WTC11 (cell line): ENCODE measurements at regions not wholly inside any gene's neighbourhood (a gene's known extent, or its start where the extent isn't known, plus 50 kb on each side); places are given as distances from the start of the nearest gene placed in this dataset.

Experiments
- ATAC-seq: fragments of 200-7000 bp; cut with Tn5 transposase; 2 replicates; pipeline ENCODE4 v1.10.0; 2021; ENCODE audit warnings: mild to moderate bottlenecking, moderate library complexity
- CTCF ChIA-PET: fragments of 300-600 bp; sonication (Branson Sonifier 250); formaldehyde crosslinking; loops from one replicate; lab custom pipeline; 2021; ENCODE audit warnings: antibody characterized with exemption; lab: Charles Lee
- POLR2A ChIA-PET: fragments of 350-600 bp; sonication (Branson Sonifier 250); formaldehyde crosslinking; loops from one replicate; lab custom pipeline; 2021; ENCODE audit warnings: antibody characterized with exemption; lab: Charles Lee
- DNase-seq: peaks from one replicate; pipeline ENCODE4 v3.0.0; 2021; ENCODE audit warnings: low spot score
- H3K27ac Mint-ChIP-seq: 2 replicates; pipeline ENCODE4 v1.8.0; 2021; ENCODE audit warnings: mixed read lengths
- H3K27me3 Mint-ChIP-seq: 2 replicates; pipeline ENCODE4 v1.8.0; 2021; ENCODE audit warnings: low read depth, mild to moderate bottlenecking, moderate library complexity, mixed read lengths
- H3K36me3 Mint-ChIP-seq: 2 replicates; pipeline ENCODE4 v1.8.0; 2021; ENCODE audit warnings: mixed read lengths
- H3K4me1 Mint-ChIP-seq: 2 replicates; pipeline ENCODE4 v1.8.0; 2022; ENCODE audit warnings: mixed read lengths
- H3K4me3 Mint-ChIP-seq: 2 replicates; pipeline ENCODE4 v1.8.0; 2021; ENCODE audit warnings: mild to moderate bottlenecking, moderate library complexity, mixed read lengths
- H3K9me3 Mint-ChIP-seq: 2 replicates; pipeline ENCODE4 v1.8.0; 2021; ENCODE audit warnings: mixed read lengths
- ELF4 ChIP-seq: sonication (generic); formaldehyde crosslinking; IDR thresholded peaks from 2 replicates; pipeline ENCODE4 v1.8.1; 2022; ENCODE audit warnings: low read depth, mild to moderate bottlenecking, moderate library complexity, missing genetic modification reagents
- FOXJ3 ChIP-seq: sonication (generic); formaldehyde crosslinking; IDR thresholded peaks from 2 replicates; pipeline ENCODE4 v1.9.0; 2021; ENCODE audit warnings: missing genetic modification reagents, mild to moderate bottlenecking, borderline replicate concordance
- FOXP1 ChIP-seq: sonication (generic); formaldehyde crosslinking; IDR thresholded peaks from 2 replicates; pipeline ENCODE4 v1.8.0; 2022; ENCODE audit warnings: missing genetic modification reagents, mild to moderate bottlenecking, moderate library complexity, borderline replicate concordance
- GABPB1 ChIP-seq: sonication (generic); formaldehyde crosslinking; IDR thresholded peaks from 2 replicates; pipeline ENCODE4 v1.8.1; 2023; ENCODE audit warnings: mild to moderate bottlenecking, missing genetic modification reagents
- HMGA2 ChIP-seq: fragments of 250-450 bp; sonication (Bioruptor Pico); IDR thresholded peaks from 2 replicates; pipeline ENCODE4 v1.4.0; 2021; ENCODE audit warnings: mild to moderate bottlenecking, moderate library complexity
- MXD4 ChIP-seq: fragments of 250-450 bp; sonication (Bioruptor Pico); IDR thresholded peaks from 2 replicates; pipeline ENCODE4 v1.8.0; 2021; ENCODE audit warnings: mild to moderate bottlenecking, moderate library complexity, borderline replicate concordance
- MYBL2 ChIP-seq: sonication (generic); formaldehyde crosslinking; IDR thresholded peaks from 2 replicates; pipeline ENCODE4 v1.8.1; 2023; ENCODE audit warnings: mild to moderate bottlenecking, moderate library complexity, missing genetic modification reagents
- NFE2L1 ChIP-seq: sonication (generic); formaldehyde crosslinking; IDR thresholded peaks from 2 replicates; pipeline ENCODE4 v1.8.1; 2023; ENCODE audit warnings: missing genetic modification reagents
- SP1 ChIP-seq: sonication (generic); formaldehyde crosslinking; conservative IDR thresholded peaks from 2 replicates; pipeline ENCODE4 v1.8.1; 2022; ENCODE audit warnings: missing genetic modification reagents
- ZNF138 ChIP-seq: sonication (generic); formaldehyde crosslinking; conservative IDR thresholded peaks from 2 replicates; pipeline ENCODE4 v1.8.1; 2022; ENCODE audit warnings: mild to moderate bottlenecking, moderate library complexity, missing genetic modification reagents
- ZNF219 ChIP-seq: sonication (generic); formaldehyde crosslinking; IDR thresholded peaks from 2 replicates; pipeline ENCODE4 v1.8.0; 2023; ENCODE audit warnings: missing genetic modification reagents, mild to moderate bottlenecking, borderline replicate concordance
- ZNF416 ChIP-seq: fragments of 250-450 bp; sonication (Bioruptor Pico); IDR thresholded peaks from 2 replicates; pipeline ENCODE4 v1.9.0; 2021; ENCODE audit warnings: mild to moderate bottlenecking, inconsistent platforms
- ZNF423 ChIP-seq: fragments of 250-450 bp; sonication (Bioruptor Pico); IDR thresholded peaks from 2 replicates; pipeline ENCODE4 v2.1.2; 2022; ENCODE audit warnings: mild to moderate bottlenecking, moderate library complexity
- TF ChIP-seq, protein P1 (sequence below): sonication (generic); formaldehyde crosslinking; IDR thresholded peaks from 2 replicates; pipeline ENCODE4 v1.8.1; 2023; ENCODE audit warnings: mild to moderate bottlenecking, missing genetic modification reagents, borderline replicate concordance
- TF ChIP-seq, protein P2 (sequence below): sonication (generic); formaldehyde crosslinking; IDR thresholded peaks from 2 replicates; pipeline ENCODE4 v1.8.1; 2023; ENCODE audit warnings: mild to moderate bottlenecking, missing genetic modification reagents, moderate library complexity
- TF ChIP-seq, protein P3 (sequence below): fragments of 250-450 bp; sonication (Bioruptor Pico); IDR thresholded peaks from 2 replicates; pipeline ENCODE4 v1.8.0; 2021; ENCODE audit warnings: mild to moderate bottlenecking
- TF ChIP-seq, protein P4 (sequence below): fragments of 250-450 bp; sonication (Bioruptor Pico); IDR thresholded peaks from 2 replicates; pipeline ENCODE4 v1.9.0; 2021; ENCODE audit warnings: mild to moderate bottlenecking, borderline replicate concordance
- TF ChIP-seq, protein P5 (sequence below): sonication (generic); formaldehyde crosslinking; IDR thresholded peaks from 2 replicates; pipeline ENCODE4 v1.8.0; 2022; ENCODE audit warnings: mild to moderate bottlenecking, missing genetic modification reagents

DNA sequence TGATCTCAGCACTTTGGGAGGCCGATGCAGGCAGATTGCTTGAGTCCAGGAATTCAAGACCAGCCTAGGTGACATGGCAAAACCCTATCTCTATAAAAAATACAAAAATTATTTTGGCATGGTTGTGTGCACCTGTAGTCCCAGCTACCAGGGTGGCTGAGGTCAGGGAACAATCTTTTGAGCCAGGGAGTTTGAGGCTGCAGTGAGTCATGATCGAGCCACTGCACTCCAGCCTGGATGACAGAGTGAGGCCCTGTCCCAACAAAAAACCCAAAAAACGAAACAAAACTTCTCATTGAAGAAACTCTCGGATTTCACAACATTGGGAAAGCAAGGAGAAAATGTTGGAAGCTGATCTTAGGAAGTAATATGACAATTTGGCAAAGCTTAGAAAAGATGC is 317.3 kb upstream of the MGAT5 start (continued):
- TF ChIP-seq, protein P1, sequence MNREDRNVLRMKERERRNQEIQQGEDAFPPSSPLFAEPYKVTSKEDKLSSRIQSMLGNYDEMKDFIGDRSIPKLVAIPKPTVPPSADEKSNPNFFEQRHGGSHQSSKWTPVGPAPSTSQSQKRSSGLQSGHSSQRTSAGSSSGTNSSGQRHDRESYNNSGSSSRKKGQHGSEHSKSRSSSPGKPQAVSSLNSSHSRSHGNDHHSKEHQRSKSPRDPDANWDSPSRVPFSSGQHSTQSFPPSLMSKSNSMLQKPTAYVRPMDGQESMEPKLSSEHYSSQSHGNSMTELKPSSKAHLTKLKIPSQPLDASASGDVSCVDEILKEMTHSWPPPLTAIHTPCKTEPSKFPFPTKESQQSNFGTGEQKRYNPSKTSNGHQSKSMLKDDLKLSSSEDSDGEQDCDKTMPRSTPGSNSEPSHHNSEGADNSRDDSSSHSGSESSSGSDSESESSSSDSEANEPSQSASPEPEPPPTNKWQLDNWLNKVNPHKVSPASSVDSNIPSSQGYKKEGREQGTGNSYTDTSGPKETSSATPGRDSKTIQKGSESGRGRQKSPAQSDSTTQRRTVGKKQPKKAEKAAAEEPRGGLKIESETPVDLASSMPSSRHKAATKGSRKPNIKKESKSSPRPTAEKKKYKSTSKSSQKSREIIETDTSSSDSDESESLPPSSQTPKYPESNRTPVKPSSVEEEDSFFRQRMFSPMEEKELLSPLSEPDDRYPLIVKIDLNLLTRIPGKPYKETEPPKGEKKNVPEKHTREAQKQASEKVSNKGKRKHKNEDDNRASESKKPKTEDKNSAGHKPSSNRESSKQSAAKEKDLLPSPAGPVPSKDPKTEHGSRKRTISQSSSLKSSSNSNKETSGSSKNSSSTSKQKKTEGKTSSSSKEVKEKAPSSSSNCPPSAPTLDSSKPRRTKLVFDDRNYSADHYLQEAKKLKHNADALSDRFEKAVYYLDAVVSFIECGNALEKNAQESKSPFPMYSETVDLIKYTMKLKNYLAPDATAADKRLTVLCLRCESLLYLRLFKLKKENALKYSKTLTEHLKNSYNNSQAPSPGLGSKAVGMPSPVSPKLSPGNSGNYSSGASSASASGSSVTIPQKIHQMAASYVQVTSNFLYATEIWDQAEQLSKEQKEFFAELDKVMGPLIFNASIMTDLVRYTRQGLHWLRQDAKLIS = no peak
- TF ChIP-seq NFE2L1 (no peak), HMGA2 (no peak), ZNF219 (no peak), MYBL2 (CRISPR knock-in tag) (no peak), ZNF138 (CRISPR knock-in tag) (no peak), FOXP1 (CRISPR knock-in tag) (no peak), GABPB1 (CRISPR knock-in tag) (no peak)

DNA sequence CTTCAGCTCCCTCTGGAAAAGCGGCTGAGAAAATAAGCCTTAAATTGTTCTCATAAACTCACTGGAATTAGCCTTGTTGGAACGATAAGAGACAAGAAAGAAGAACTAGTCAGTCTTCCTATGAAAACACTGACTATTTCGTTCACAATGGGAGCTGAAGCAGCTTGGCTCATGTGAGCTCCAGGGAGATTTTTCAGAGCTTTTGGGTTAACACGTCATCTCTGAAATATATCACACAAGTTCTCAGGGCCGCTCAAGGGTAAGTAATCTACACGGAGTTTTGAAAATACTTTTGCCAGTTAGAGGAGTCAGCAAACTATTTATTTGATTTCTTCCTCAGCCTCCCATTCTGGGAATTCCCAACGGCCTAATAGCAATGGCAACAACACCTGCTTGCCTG is 316.2 kb upstream of the MGAT5 start:
- ATAC-seq = no peak
- POLR2A ChIA-PET = no interaction called here
- no peaks in the 10 kb centered on the region for H3K9me3 Mint-ChIP-seq
- H3K4me3 Mint-ChIP-seq = no peak overlapping the region
- no peaks in the 10 kb centered on the region for H3K36me3 Mint-ChIP-seq
- H3K27ac Mint-ChIP-seq = no peak overlapping the region
- TF ChIP-seq MXD4 (CRISPR knock-in tag) = no peak
- TF ChIP-seq FOXJ3 (CRISPR knock-in tag) = no peak
- TF ChIP-seq ELF4 (CRISPR knock-in tag) = no peak
- TF ChIP-seq, protein P2, sequence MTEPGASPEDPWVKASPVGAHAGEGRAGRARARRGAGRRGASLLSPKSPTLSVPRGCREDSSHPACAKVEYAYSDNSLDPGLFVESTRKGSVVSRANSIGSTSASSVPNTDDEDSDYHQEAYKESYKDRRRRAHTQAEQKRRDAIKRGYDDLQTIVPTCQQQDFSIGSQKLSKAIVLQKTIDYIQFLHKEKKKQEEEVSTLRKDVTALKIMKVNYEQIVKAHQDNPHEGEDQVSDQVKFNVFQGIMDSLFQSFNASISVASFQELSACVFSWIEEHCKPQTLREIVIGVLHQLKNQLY (CRISPR knock-in tag) = no peak
- TF ChIP-seq, protein P1 = no peak
- TF ChIP-seq ZNF416 (CRISPR knock-in tag) = no peak
- no peak for TF ChIP-seq ZNF423 (CRISPR knock-in tag)
- TF ChIP-seq, protein P3, sequence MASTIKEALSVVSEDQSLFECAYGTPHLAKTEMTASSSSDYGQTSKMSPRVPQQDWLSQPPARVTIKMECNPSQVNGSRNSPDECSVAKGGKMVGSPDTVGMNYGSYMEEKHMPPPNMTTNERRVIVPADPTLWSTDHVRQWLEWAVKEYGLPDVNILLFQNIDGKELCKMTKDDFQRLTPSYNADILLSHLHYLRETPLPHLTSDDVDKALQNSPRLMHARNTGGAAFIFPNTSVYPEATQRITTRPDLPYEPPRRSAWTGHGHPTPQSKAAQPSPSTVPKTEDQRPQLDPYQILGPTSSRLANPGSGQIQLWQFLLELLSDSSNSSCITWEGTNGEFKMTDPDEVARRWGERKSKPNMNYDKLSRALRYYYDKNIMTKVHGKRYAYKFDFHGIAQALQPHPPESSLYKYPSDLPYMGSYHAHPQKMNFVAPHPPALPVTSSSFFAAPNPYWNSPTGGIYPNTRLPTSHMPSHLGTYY (CRISPR knock-in tag) = no peak
- no peak for TF ChIP-seq GABPB1 (CRISPR knock-in tag)
- TF ChIP-seq SP1 (CRISPR knock-in tag) = no peak
- TF ChIP-seq, protein P4, sequence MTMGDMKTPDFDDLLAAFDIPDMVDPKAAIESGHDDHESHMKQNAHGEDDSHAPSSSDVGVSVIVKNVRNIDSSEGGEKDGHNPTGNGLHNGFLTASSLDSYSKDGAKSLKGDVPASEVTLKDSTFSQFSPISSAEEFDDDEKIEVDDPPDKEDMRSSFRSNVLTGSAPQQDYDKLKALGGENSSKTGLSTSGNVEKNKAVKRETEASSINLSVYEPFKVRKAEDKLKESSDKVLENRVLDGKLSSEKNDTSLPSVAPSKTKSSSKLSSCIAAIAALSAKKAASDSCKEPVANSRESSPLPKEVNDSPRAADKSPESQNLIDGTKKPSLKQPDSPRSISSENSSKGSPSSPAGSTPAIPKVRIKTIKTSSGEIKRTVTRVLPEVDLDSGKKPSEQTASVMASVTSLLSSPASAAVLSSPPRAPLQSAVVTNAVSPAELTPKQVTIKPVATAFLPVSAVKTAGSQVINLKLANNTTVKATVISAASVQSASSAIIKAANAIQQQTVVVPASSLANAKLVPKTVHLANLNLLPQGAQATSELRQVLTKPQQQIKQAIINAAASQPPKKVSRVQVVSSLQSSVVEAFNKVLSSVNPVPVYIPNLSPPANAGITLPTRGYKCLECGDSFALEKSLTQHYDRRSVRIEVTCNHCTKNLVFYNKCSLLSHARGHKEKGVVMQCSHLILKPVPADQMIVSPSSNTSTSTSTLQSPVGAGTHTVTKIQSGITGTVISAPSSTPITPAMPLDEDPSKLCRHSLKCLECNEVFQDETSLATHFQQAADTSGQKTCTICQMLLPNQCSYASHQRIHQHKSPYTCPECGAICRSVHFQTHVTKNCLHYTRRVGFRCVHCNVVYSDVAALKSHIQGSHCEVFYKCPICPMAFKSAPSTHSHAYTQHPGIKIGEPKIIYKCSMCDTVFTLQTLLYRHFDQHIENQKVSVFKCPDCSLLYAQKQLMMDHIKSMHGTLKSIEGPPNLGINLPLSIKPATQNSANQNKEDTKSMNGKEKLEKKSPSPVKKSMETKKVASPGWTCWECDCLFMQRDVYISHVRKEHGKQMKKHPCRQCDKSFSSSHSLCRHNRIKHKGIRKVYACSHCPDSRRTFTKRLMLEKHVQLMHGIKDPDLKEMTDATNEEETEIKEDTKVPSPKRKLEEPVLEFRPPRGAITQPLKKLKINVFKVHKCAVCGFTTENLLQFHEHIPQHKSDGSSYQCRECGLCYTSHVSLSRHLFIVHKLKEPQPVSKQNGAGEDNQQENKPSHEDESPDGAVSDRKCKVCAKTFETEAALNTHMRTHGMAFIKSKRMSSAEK (CRISPR knock-in tag) = no peak
- TF ChIP-seq, protein P5, sequence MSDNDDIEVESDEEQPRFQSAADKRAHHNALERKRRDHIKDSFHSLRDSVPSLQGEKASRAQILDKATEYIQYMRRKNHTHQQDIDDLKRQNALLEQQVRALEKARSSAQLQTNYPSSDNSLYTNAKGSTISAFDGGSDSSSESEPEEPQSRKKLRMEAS (CRISPR knock-in tag) = no peak
- TF ChIP-seq, all 79 proteins: peak for 0
- CTCF ChIA-PET = interaction anchor here (0.7 to 1.5 kb wide), 3 partner anchors 51 to 513 kb away, joined by 3 to 4 read pairs (median 3); no protein-coding TSS in a partner anchor
- no peak for DNase-seq
- H3K4me1 Mint-ChIP-seq = peaks cover 6% of the 10 kb centered on the region
- no peaks in the 10 kb centered on the region for H3K27me3 Mint-ChIP-seq
